ENCODE measurements at regions not wholly inside any gene's neighbourhood (a gene's known extent, or its start where the extent isn't known, plus 50 kb on each side); places are given as distances from the start of the nearest gene placed in this dataset.

DNA sequence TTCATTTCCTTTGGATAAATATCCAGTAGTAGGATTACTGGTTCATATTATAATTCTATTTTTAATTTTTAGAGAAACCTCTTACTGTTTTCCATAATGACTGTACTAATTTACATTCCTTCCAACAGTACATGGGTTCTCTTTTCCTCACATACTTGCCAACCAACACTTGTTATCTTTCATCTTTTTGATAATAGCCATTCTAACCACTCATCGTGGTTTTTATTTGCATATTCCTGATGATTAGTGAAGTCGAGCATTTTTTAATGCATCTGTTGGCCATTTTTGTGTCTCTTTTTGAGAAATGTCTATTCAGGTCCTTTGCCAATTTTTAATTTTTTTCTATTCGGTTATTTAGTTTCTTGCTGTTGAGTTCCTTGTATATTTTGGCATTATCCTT lies 457.7 kb upstream of the PDE3A start:
- BruUV-seq (replicated peaks) = no TSS peak
- CTCF ChIA-PET = no interaction called here
- POLR2A ChIA-PET = no interaction called here
- TF ChIP-seq, protein P1, sequence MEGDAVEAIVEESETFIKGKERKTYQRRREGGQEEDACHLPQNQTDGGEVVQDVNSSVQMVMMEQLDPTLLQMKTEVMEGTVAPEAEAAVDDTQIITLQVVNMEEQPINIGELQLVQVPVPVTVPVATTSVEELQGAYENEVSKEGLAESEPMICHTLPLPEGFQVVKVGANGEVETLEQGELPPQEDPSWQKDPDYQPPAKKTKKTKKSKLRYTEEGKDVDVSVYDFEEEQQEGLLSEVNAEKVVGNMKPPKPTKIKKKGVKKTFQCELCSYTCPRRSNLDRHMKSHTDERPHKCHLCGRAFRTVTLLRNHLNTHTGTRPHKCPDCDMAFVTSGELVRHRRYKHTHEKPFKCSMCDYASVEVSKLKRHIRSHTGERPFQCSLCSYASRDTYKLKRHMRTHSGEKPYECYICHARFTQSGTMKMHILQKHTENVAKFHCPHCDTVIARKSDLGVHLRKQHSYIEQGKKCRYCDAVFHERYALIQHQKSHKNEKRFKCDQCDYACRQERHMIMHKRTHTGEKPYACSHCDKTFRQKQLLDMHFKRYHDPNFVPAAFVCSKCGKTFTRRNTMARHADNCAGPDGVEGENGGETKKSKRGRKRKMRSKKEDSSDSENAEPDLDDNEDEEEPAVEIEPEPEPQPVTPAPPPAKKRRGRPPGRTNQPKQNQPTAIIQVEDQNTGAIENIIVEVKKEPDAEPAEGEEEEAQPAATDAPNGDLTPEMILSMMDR (IDR thresholded peaks at IDR 0.05) = no peak
- TF ChIP-seq SIN3A (IDR thresholded peaks at IDR 0.05; ENCODE audit: borderline replicate concordance, insufficient read depth, low read depth, low read length) = no peak
- TF ChIP-seq, protein P2, sequence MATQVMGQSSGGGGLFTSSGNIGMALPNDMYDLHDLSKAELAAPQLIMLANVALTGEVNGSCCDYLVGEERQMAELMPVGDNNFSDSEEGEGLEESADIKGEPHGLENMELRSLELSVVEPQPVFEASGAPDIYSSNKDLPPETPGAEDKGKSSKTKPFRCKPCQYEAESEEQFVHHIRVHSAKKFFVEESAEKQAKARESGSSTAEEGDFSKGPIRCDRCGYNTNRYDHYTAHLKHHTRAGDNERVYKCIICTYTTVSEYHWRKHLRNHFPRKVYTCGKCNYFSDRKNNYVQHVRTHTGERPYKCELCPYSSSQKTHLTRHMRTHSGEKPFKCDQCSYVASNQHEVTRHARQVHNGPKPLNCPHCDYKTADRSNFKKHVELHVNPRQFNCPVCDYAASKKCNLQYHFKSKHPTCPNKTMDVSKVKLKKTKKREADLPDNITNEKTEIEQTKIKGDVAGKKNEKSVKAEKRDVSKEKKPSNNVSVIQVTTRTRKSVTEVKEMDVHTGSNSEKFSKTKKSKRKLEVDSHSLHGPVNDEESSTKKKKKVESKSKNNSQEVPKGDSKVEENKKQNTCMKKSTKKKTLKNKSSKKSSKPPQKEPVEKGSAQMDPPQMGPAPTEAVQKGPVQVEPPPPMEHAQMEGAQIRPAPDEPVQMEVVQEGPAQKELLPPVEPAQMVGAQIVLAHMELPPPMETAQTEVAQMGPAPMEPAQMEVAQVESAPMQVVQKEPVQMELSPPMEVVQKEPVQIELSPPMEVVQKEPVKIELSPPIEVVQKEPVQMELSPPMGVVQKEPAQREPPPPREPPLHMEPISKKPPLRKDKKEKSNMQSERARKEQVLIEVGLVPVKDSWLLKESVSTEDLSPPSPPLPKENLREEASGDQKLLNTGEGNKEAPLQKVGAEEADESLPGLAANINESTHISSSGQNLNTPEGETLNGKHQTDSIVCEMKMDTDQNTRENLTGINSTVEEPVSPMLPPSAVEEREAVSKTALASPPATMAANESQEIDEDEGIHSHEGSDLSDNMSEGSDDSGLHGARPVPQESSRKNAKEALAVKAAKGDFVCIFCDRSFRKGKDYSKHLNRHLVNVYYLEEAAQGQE (IDR thresholded peaks at IDR 0.05; ENCODE audit: insufficient read depth in 1 of 2, low read depth in 2 of 2, low read length in 1 of 2) = no peak
- ATAC-seq = no peak
- in situ Hi-C loops (cut with HindIII; ENCODE audit: low pct_unique_long_range_greater_than_20kb, low sequenced_read_pairs) (no loop called here), intact Hi-C loops (cut with micrococcal nuclease; ENCODE audit: unreplicated experiment) (no loop called here)
- no peaks in the 10 kb centered on the region for H3K36me3 ChIP-seq (ENCODE audit: control insufficient read depth, insufficient read depth, low read length)
- no peaks in the 10 kb centered on the region for H3K9me3 ChIP-seq (ENCODE audit: control insufficient read depth, insufficient read depth, low read depth, low read length)
- DNase-seq (ENCODE audit: low read depth, low spot score) = no peak
- no peaks in the 10 kb centered on the region for H3K27me3 ChIP-seq (ENCODE audit: control insufficient read depth, insufficient read depth, low read length)
- H3K4me1 ChIP-seq (ENCODE audit: control insufficient read depth, insufficient read depth, low read length) = no peaks in the 10 kb centered on the region
- H3K4me3 ChIP-seq (ENCODE audit: low read depth in 2 of 2, low read length in 2 of 2) = no peak overlapping the region
- H3K27ac ChIP-seq (ENCODE audit: low read length) = no peak overlapping the region

DNA sequence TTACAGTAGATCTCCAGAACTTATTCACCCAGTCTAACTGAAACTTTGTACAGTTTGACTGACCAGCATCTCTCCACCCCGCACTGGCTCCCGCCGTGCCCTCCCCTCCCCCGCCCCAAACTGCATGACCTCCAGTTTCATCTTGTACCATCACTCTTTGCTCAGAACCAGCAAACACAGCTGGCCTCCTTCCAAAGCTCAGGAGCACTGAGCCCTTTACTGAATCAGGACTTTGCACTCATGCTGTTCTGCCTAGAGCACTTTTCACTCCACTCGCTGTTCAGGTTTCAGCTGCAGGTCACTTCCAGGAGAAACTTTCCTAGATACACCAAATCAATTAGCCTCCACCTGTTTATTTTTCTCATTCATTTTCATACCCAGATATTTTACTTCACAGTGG lies 455.3 kb upstream of the PDE3A start:
- ATAC-seq (no peak), DNase-seq (ENCODE audit: low read depth, low spot score) (no peak)
- Histone ChIP-seq H3K4me3 (ENCODE audit: low read depth in 2 of 2, low read length in 2 of 2) (no peak overlapping the region), H3K36me3 (ENCODE audit: control insufficient read depth, insufficient read depth, low read length) (no peaks in the 10 kb centered on the region), H3K4me1 (ENCODE audit: control insufficient read depth, insufficient read depth, low read length) (no peaks in the 10 kb centered on the region), H3K27me3 (ENCODE audit: control insufficient read depth, insufficient read depth, low read length) (no peaks in the 10 kb centered on the region), H3K27ac (ENCODE audit: low read length) (no peak overlapping the region), H3K9me3 (ENCODE audit: control insufficient read depth, insufficient read depth, low read depth, low read length) (no peaks in the 10 kb centered on the region)
- CTCF ChIA-PET = no interaction called here
- POLR2A ChIA-PET = no interaction called here
- in situ Hi-C loops (cut with HindIII; ENCODE audit: low pct_unique_long_range_greater_than_20kb, low sequenced_read_pairs) = no loop called here
- no TSS peak for BruUV-seq (replicated peaks)
- intact Hi-C loops (cut with micrococcal nuclease; ENCODE audit: unreplicated experiment) = no loop called here
- TF ChIP-seq, protein P2 (IDR thresholded peaks at IDR 0.05; ENCODE audit: insufficient read depth in 1 of 2, low read depth in 2 of 2, low read length in 1 of 2) = no peak
- TF ChIP-seq POLR2AphosphoS5 (IDR thresholded peaks at IDR 0.05; ENCODE audit: low read depth, low read length) (no peak), TCF7L2 (IDR thresholded peaks at IDR 0.05; ENCODE audit: low read depth, low read length) (no peak), SIN3A (IDR thresholded peaks at IDR 0.05; ENCODE audit: borderline replicate concordance, insufficient read depth, low read depth, low read length) (no peak)
- TF ChIP-seq, protein P1 (IDR thresholded peaks at IDR 0.05) = no peak
